HFF-Myc (cell line): ENCODE measurements at regions not wholly inside any gene's neighbourhood (a gene's known extent, or its start where the extent isn't known, plus 50 kb on each side); places are given as distances from the start of the nearest gene placed in this dataset.

ENCODE experiments used
- DNase-seq: peaks from one replicate; pipeline ENCODE4 v3.0.0-alpha.2; 2011; ENCODE audit warnings: low read depth; ENCODE audit errors: extremely low read depth
- H3K4me3 ChIP-seq: replicated peaks from 2 replicates; pipeline ENCODE4 v1.5.1; 2011; ENCODE audit warnings: low read depth, mild to moderate bottlenecking, control low read depth, low read length
- TF ChIP-seq, protein P1 (sequence below): IDR thresholded peaks from 2 replicates; pipeline ENCODE4 v1.5.1; 2012; ENCODE audit warnings: mild to moderate bottlenecking, low read depth, low read length, control low read depth; ENCODE audit errors: missing control alignments

DNA sequence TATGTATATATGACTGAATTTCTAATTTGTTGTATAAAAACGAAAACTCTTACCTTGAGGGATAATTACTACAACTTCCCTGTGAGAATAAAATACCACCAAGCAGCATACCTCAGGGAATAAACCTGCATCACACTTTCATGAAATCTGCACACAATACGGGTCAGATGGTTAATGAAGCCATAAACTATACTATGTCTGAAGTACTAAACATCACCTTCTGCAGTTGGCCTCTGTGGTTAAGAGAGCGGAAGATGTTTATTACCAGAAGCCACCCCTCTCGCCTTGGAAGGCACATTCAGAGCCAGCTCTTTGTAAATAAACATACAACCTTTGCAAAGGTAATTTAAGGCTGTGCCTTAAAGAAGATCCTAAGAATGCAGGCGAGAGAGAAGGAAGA, 462.1 kb upstream of the NR2F2 start:
- no peak overlapping the region for H3K4me3 ChIP-seq
- no peak for DNase-seq
- TF ChIP-seq, protein P1, sequence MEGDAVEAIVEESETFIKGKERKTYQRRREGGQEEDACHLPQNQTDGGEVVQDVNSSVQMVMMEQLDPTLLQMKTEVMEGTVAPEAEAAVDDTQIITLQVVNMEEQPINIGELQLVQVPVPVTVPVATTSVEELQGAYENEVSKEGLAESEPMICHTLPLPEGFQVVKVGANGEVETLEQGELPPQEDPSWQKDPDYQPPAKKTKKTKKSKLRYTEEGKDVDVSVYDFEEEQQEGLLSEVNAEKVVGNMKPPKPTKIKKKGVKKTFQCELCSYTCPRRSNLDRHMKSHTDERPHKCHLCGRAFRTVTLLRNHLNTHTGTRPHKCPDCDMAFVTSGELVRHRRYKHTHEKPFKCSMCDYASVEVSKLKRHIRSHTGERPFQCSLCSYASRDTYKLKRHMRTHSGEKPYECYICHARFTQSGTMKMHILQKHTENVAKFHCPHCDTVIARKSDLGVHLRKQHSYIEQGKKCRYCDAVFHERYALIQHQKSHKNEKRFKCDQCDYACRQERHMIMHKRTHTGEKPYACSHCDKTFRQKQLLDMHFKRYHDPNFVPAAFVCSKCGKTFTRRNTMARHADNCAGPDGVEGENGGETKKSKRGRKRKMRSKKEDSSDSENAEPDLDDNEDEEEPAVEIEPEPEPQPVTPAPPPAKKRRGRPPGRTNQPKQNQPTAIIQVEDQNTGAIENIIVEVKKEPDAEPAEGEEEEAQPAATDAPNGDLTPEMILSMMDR: no peak

DNA sequence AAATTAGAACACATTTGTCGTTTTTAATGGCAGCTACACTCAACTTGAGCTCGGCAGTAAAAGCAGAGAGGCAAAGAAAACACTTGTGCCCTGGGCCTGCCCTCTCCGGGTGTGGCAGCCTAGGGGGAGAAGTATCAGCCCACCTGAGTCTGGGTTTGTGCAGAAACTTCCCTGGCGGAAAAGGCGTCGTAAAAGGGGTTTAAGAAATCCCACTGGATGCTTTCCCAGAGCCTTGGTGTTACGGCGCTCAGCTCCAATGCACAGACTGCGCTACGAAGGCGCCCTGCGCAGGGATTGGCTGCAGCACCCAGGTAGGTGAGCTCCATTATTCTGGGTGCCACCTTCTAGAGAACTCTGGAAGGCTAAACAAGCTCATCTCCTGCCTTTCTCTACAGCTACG, 461.5 kb upstream of the NR2F2 start:
- TF ChIP-seq, protein P1: no peak
- H3K4me3 ChIP-seq: no peak overlapping the region
- DNase-seq: no peak

DNA sequence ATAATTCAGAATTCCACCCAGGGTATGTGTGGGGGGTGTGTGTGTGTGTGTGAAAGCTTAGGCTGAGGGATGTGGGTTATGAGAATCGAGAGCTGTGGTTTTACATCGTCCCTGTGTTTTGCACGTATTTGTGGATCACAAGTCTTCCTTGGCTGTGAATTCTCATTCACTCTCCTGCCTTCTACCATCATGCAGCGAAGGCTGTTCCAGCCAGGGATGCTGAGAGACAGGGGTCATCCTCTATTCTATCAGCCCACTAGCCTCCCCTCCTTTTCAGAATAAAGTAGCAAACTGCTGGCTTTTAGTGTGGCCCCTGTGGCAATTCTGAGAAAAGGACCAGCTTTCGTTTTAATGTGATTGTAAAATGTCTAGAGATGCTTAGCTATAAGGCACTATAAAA, 460.6 kb upstream of the NR2F2 start:
- no peak for DNase-seq
- no peak overlapping the region for H3K4me3 ChIP-seq
- TF ChIP-seq, protein P1: no peak

DNA sequence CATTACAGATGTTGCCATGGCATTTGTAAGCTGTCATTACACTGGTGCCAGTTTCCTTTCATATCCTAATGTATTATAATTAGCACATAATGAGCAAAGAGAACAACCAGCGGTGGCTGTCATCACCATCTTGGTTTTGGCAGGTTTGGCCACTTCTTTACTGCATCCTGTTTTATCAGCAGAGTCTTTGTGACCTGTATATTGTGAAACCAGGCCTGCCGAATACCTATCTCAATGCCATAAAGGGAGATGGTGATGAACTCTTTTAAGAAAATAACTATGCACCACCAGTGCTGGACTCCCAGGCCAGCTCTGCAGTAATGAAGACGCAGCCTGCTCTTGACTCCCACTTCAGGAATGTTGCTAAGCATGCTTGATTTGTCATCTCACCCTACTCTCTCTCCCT, 458.1 kb upstream of the NR2F2 start:
- H3K4me3 ChIP-seq: no peak overlapping the region
- no peak for DNase-seq
- TF ChIP-seq, protein P1: no peak

DNA sequence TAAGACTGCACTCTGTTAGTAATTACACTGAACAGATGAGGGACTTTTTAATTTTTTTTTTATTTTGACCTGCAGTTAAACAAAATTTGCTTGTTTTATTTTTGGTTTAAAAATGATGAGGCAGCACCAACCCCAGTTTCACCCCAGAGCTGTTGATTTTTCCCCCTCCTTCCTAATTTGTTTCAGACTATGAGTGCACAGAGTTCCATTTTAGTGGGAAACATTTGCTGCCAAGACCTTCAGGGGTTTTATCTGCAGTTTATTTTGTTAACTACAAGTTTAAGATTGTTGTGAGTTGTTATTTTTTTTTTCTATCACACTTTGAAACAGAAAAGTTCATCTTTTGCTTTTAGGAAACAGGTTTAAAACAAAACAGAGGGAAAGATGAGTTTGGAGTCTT, 455.9 kb upstream of the NR2F2 start:
- TF ChIP-seq, protein P1: no peak
- DNase-seq: no peak

DNA sequence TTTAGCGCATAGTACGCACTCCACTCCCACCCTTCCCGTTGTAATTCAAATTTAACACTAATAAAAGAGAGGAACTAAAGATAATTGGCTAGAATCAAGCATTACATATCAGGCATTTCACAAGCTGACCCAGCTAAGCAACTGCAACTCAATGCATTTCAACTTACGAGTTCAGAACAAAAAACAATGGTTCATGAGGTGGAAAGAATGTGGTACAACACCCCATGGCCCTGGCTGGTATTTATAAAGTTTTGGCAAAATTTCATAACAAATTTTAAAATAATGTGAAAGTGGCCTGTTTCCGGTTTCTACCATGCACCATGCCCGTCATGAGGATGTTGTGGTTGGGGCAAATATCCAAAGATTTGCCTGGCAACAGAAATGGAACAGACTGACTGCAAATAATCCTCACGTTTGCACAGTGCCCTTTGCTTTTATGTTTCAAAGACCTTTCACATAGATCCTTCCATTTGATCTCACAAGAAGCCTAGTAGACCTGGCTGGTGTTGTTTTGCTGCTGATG, 455.3 kb upstream of the NR2F2 start:
- DNase-seq: peak; percentile 74
- TF ChIP-seq, protein P1: no peak
- H3K4me3 ChIP-seq: no peak overlapping the region

More for the DNA sequence above, 455.9 kb upstream of the NR2F2 start:
- H3K4me3 ChIP-seq: no peak overlapping the region

DNA sequence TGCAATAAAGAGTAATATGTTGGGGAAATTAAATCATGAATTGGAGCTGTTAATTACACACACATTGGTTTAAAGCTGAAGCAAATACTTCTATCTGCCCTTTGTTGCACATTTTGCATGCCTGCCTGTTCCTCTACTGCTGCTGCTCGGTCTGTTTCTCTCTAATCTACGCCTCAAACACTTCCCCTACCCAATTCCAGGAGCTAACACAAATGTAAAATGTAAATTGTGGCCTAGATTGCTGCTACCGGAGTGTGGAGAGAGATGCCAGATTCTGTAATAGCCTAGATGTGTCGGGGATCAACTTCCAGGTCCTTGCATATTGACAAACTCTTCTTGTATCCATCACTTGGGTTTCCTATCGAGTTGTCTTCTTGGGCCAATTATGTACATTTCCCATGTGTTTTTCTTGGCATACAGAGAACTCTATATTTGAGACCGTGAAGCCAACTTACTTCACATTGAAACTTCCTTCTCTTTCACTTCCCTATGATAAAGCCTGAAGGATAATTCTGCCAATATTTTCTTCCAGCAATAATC, 450.4 kb upstream of the NR2F2 start:
- DNase-seq: no peak
- TF ChIP-seq, protein P1: no peak
- H3K4me3 ChIP-seq: no peak overlapping the region
